ENCODE measurements at regions not wholly inside any gene's neighbourhood (a gene's known extent, or its start where the extent isn't known, plus 50 kb on each side); places are given as distances from the start of the nearest gene placed in this dataset.

- DNase-seq (ENCODE audit: low read depth, low spot score) (no peak), FAIRE-seq (no peak)
- Histone ChIP-seq H3K9me3 (replicated peaks; ENCODE audit: control insufficient read depth, insufficient read depth, low read length) (no peaks in the 10 kb centered on the region), H3K4me3 (replicated peaks in 1 of 3; ENCODE audit: insufficient read depth in 1 of 3, low read depth in 1 of 3, low read length in 3 of 3) (no peak overlapping the region), H2AFZ (ENCODE audit: low read depth, low read length) (no peak overlapping the region), H3K9ac (replicated peaks; ENCODE audit: extremely low read depth, insufficient read depth, low read length) (no peak overlapping the region), H3K36me3 (ENCODE audit: control insufficient read depth in 2 of 2, extremely low read depth in 1 of 2, insufficient read depth in 2 of 2, low read length in 2 of 2) (no peaks in the 10 kb centered on the region), H3K27ac (ENCODE audit: insufficient read depth, low read depth, low read length) (no peak overlapping the region), H3K27me3 (ENCODE audit: control insufficient read depth in 2 of 2, insufficient read depth in 2 of 2, low read length in 2 of 2) (no peaks in the 10 kb centered on the region), H4K20me1 (replicated peaks; ENCODE audit: control insufficient read depth, extremely low read depth, insufficient read depth, low read length) (no peaks in the 10 kb centered on the region), H3K9me1 (replicated peaks; ENCODE audit: control insufficient read depth, extremely low read depth, insufficient read depth, low read length) (no peaks in the 10 kb centered on the region), H3K4me1 (ENCODE audit: control insufficient read depth, extremely low read depth, insufficient read depth, low read length) (no peaks in the 10 kb centered on the region), H3K4me2 (ENCODE audit: insufficient read depth, low read length) (no peak overlapping the region), H3K79me2 (ENCODE audit: control insufficient read depth, insufficient read depth, low read length) (no peaks in the 10 kb centered on the region)
- POLR2A ChIA-PET: no interaction called here
- dilution Hi-C loops (cut with MboI; ENCODE audit: extremely low pct_ligation_motif_present, low sequenced_read_pairs): no loop called here
- CTCF ChIA-PET: no interaction called here
- TF ChIP-seq EZH2 (IDR thresholded peaks at IDR 0.05; ENCODE audit: borderline replicate concordance, low read depth, low read length, severe bottlenecking) (no peak), MYC (IDR thresholded peaks at IDR 0.05; ENCODE audit: low read depth, low read length) (no peak), MAX (IDR thresholded peaks at IDR 0.05; ENCODE audit: insufficient read depth, insufficient read length) (no peak), POLR2A (IDR thresholded peaks at IDR 0.05; ENCODE audit: low read depth, low read length) (no peak), GATA2 (IDR thresholded peaks at IDR 0.05; ENCODE audit: insufficient read depth, insufficient read length, low read depth, low read length) (no peak), CTCF (IDR thresholded peaks at IDR 0.05; ENCODE audit: extremely low read depth in 1 of 2, insufficient read depth in 1 of 2, low read depth in 1 of 2, low read length in 2 of 2) (no peak), JUN (IDR thresholded peaks at IDR 0.05; ENCODE audit: borderline replicate concordance, insufficient read depth, insufficient read length, low read depth) (no peak), FOS (IDR thresholded peaks at IDR 0.05; ENCODE audit: borderline replicate concordance, insufficient read depth, low read length) (no peak), POLR2AphosphoS5 (IDR thresholded peaks at IDR 0.05; ENCODE audit: insufficient read depth, low read depth, low read length) (no peak)
- BruUV-seq (replicated peaks): no TSS peak
- intact Hi-C loops (cut with micrococcal nuclease): no loop called here
Observed at GRCh38 chr6:170042596-170043118, 248.2 kb downstream of the DLL1 start.
